Coronary artery (tissue), 2 donors: ENCODE measurements at regions not wholly inside any gene's neighbourhood (a gene's known extent, or its start where the extent isn't known, plus 50 kb on each side); places are given as distances from the start of the nearest gene placed in this dataset.

ENCODE experiments used
- DNase-seq: peaks from one replicate; pipeline ENCODE4 v3.0.0-alpha.2; 2017; ENCODE audit warnings: low spot score
- H3K27ac ChIP-seq, 2 donors: fragments of 200-600 bp; sonication (generic); one replicate each; pipeline ENCODE4 v1.5.1; 2016 to 2019
- H3K4me3 ChIP-seq: fragments of 200-600 bp; sonication (generic); 2 replicates; pipeline ENCODE4 v1.5.1; 2016; ENCODE audit warnings: mild to moderate bottlenecking, moderate library complexity
- TF ChIP-seq, protein P1 (sequence below): fragments of 200-600 bp; sonication (generic); IDR thresholded peaks from one replicate; pipeline ENCODE4 v1.5.1; 2019; ENCODE audit warnings: antibody characterized with exemption

DNA sequence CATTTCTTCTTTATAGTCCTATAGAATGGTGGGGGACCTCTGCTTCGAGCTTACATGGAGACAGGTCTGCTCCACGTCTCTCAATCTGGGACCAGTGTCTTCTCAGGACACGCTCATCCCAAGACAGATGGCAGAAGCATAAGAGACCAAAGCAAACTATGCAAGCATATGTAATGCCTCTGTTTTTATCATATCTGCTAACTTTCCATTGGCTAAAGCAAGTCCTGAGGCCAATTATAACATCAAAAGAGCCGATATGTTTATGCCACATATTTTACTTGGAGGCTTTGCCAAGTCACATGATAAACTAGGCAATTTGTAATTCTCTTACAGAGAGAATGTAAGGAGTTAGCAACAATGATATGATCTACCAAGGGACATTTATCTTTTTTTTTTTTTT, 102.6 kb upstream of the NRBF2 start:
- H3K4me3 ChIP-seq: no peak overlapping the region
- TF ChIP-seq, protein P1, sequence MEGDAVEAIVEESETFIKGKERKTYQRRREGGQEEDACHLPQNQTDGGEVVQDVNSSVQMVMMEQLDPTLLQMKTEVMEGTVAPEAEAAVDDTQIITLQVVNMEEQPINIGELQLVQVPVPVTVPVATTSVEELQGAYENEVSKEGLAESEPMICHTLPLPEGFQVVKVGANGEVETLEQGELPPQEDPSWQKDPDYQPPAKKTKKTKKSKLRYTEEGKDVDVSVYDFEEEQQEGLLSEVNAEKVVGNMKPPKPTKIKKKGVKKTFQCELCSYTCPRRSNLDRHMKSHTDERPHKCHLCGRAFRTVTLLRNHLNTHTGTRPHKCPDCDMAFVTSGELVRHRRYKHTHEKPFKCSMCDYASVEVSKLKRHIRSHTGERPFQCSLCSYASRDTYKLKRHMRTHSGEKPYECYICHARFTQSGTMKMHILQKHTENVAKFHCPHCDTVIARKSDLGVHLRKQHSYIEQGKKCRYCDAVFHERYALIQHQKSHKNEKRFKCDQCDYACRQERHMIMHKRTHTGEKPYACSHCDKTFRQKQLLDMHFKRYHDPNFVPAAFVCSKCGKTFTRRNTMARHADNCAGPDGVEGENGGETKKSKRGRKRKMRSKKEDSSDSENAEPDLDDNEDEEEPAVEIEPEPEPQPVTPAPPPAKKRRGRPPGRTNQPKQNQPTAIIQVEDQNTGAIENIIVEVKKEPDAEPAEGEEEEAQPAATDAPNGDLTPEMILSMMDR: no peak
- DNase-seq: no peak
- H3K27ac ChIP-seq: no peak overlapping the region

DNA sequence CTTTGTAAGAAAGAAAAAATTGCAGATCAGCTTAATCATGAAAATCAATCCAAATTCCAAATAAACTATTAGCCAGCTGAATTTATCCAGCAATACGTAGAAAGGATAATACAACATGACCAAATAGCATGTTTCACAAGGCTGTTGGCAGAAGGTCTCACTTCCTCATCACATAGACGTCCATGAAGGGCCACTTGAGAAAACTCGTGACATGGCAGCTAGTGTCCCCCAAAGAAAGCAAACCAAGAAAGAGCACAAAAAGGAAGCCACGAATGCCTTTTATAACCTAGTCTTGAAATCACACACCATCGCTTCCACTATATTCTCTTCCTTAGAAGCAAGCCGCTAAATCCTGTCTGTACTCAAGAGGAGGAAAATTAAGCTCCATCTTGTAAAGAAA, 105.6 kb upstream of the NRBF2 start:
- no peak for DNase-seq
- Histone ChIP-seq H3K4me3 (no peak overlapping the region), H3K27ac (no peak overlapping the region)
- TF ChIP-seq, protein P1: no peak

- Histone ChIP-seq H3K27ac (no peak overlapping the region), H3K4me3 (no peak overlapping the region)
- no peak for DNase-seq
- TF ChIP-seq, protein P1: no peak
Measured at GRCh38 chr10:63021225-63021624, 111.9 kb upstream of the NRBF2 start.

DNA sequence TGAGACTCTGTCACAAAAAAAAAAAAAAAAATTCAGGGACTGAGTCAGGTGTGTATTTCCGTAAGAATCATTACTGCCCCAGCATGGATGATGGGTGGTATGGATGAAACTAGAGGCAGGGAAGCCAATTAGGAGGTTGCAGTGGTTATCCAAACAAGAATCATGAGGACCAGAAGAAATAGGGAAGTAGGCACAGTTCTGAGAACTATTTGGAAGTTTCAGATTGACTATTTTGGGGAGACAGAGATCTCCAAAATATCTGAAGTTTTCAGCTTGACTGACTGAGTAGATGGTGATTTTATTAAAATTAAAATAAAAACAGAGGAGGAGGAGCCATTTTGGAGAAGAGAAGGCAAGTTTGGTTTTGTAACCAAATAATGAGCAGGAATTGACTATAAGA, 119.4 kb upstream of the NRBF2 start:
- Histone ChIP-seq H3K4me3 (no peak overlapping the region), H3K27ac (no peak overlapping the region)
- TF ChIP-seq, protein P1: no peak
- DNase-seq: no peak

GRCh38 chr10:63012623-63013022, 120.5 kb upstream of the NRBF2 start:
- DNase-seq: no peak
- Histone ChIP-seq H3K27ac (no peak overlapping the region), H3K4me3 (no peak overlapping the region)
- TF ChIP-seq, protein P1: no peak

DNA sequence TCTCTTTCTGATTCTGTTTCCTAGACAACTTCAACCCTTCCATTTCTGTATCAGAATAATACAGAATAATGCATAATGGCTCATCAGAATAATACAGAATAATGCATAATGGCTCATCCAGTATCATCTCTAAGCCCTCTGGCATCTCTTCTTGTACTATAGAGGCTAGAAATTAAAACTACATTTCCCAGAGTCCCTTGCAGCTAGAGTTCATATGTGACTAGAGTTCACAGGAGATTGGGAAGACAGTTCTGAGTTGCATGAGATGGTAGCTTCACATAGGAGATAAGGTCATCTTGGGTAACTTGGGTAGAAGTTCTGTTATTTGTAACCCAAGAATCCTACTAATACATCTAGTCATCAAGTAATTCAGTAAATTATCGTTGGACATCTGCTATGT, 122.9 kb upstream of the NRBF2 start:
- Histone ChIP-seq H3K4me3 (no peak overlapping the region), H3K27ac (no peak overlapping the region)
- DNase-seq: no peak
- TF ChIP-seq, protein P1: no peak

DNA sequence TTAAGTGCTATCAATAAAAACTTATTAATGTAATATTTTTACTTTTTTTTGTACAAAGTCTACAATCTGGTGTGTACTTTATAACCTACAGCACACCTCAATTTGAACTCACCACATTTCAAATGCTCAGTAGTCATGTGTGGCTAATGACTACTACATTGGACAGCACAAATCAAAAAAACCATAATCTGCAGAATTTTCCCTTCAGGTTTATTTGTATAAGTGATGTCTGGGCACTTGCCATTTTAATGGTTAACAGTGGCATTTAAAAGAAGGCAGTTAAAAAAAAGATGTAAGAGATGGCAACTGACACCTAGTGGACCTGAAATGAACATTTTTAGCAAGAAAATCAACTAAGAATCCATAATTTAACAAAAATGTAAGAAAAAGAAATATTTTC, 124.6 kb upstream of the NRBF2 start:
- no peak overlapping the region for H3K27ac ChIP-seq
- no peak overlapping the region for H3K4me3 ChIP-seq
- DNase-seq: no peak
- TF ChIP-seq, protein P1: no peak
